ENCODE measurements at regions not wholly inside any gene's neighbourhood (a gene's known extent, or its start where the extent isn't known, plus 50 kb on each side); places are given as distances from the start of the nearest gene placed in this dataset.

GRCh38 chr1:59013928-59014279, 230.1 kb upstream of the JUN start:
- TF ChIP-seq EZH2phosphoT487 (IDR thresholded peaks at IDR 0.05; ENCODE audit: borderline replicate concordance) (no peak), CTCF (conservative IDR thresholded peaks at IDR 0.05; ENCODE audit: low read length) (no peak)
- H3K9ac ChIP-seq (ENCODE audit: low read depth, low read length, poor library complexity, severe bottlenecking) = no peak overlapping the region
- H3K27me3 ChIP-seq (ENCODE audit: insufficient read depth, low read length, poor library complexity, severe bottlenecking) = no peaks in the 10 kb centered on the region

GRCh38 chr1:59014827-59015226, 231.0 kb upstream of the JUN start:
- Histone ChIP-seq H3K4me3 (ENCODE audit: low read length, poor library complexity, severe bottlenecking) (no peak overlapping the region), H4K20me1 (ENCODE audit: insufficient read depth, low read length, poor library complexity, severe bottlenecking) (no peaks in the 10 kb centered on the region), H3K4me1 (ENCODE audit: insufficient read depth, low read length, poor library complexity, severe bottlenecking) (peaks cover 6% of the 10 kb centered on the region), H3K9ac (ENCODE audit: low read depth, low read length, poor library complexity, severe bottlenecking) (no peak overlapping the region), H3K79me2 (ENCODE audit: insufficient read depth, low read length) (no peaks in the 10 kb centered on the region), H2AFZ (ENCODE audit: low read length) (no peak overlapping the region), H3F3A (ENCODE audit: low read depth) (no peaks in the 10 kb centered on the region), H3K36me3 (ENCODE audit: insufficient read depth, low read length) (no peaks in the 10 kb centered on the region), H3K9me2 (replicated peaks; ENCODE audit: low read depth, low read length) (no peaks in the 10 kb centered on the region), H3K27me3 (ENCODE audit: insufficient read depth, low read length, poor library complexity, severe bottlenecking) (no peaks in the 10 kb centered on the region), H3K9me3 (ENCODE audit: insufficient read depth, low read depth, low read length) (no peaks in the 10 kb centered on the region), H3K4me2 (ENCODE audit: low read depth, low read length, poor library complexity, severe bottlenecking) (no peak overlapping the region)
- TF ChIP-seq EZH2phosphoT487 (IDR thresholded peaks at IDR 0.05; ENCODE audit: borderline replicate concordance) = no peak
- no peak for TF ChIP-seq CTCF (conservative IDR thresholded peaks at IDR 0.05; ENCODE audit: low read length)

More at GRCh38 chr1:59013928-59014279, 230.1 kb upstream of the JUN start:
- H3K4me2 ChIP-seq (ENCODE audit: low read depth, low read length, poor library complexity, severe bottlenecking) = no peak overlapping the region
- no peaks in the 10 kb centered on the region for H3K9me2 ChIP-seq (replicated peaks; ENCODE audit: low read depth, low read length)
- no peaks in the 10 kb centered on the region for H4K20me1 ChIP-seq (ENCODE audit: insufficient read depth, low read length, poor library complexity, severe bottlenecking)
- H2AFZ ChIP-seq (ENCODE audit: low read length) = no peak overlapping the region
- no peaks in the 10 kb centered on the region for H3F3A ChIP-seq (ENCODE audit: low read depth)
- H3K9me3 ChIP-seq (ENCODE audit: insufficient read depth, low read depth, low read length) = no peaks in the 10 kb centered on the region
- no peaks in the 10 kb centered on the region for H3K4me1 ChIP-seq (ENCODE audit: insufficient read depth, low read length, poor library complexity, severe bottlenecking)
- no peaks in the 10 kb centered on the region for H3K79me2 ChIP-seq (ENCODE audit: insufficient read depth, low read length)
- H3K36me3 ChIP-seq (ENCODE audit: insufficient read depth, low read length) = no peaks in the 10 kb centered on the region
- no peak overlapping the region for H3K4me3 ChIP-seq (ENCODE audit: low read length, poor library complexity, severe bottlenecking)

- Histone ChIP-seq H3K9ac (ENCODE audit: low read depth, low read length, poor library complexity, severe bottlenecking) (no peak overlapping the region), H3K36me3 (ENCODE audit: insufficient read depth, low read length) (no peaks in the 10 kb centered on the region), H2AFZ (ENCODE audit: low read length) (no peak overlapping the region; the same call in 1 of the 2 replicates), H3K79me2 (ENCODE audit: insufficient read depth, low read length) (no peaks in the 10 kb centered on the region), H4K20me1 (ENCODE audit: insufficient read depth, low read length, poor library complexity, severe bottlenecking) (no peaks in the 10 kb centered on the region), H3K9me2 (replicated peaks; ENCODE audit: low read depth, low read length) (no peaks in the 10 kb centered on the region), H3K9me3 (ENCODE audit: insufficient read depth, low read depth, low read length) (no peaks in the 10 kb centered on the region), H3F3A (ENCODE audit: low read depth) (no peaks in the 10 kb centered on the region), H3K4me1 (ENCODE audit: insufficient read depth, low read length, poor library complexity, severe bottlenecking) (peaks cover 13% of the 10 kb centered on the region), H3K27me3 (ENCODE audit: insufficient read depth, low read length, poor library complexity, severe bottlenecking) (no peaks in the 10 kb centered on the region), H3K4me2 (ENCODE audit: low read depth, low read length, poor library complexity, severe bottlenecking) (no peak overlapping the region), H3K4me3 (ENCODE audit: low read length, poor library complexity, severe bottlenecking) (no peak overlapping the region)
- TF ChIP-seq EZH2phosphoT487 (IDR thresholded peaks at IDR 0.05; ENCODE audit: borderline replicate concordance) (no peak), CTCF (conservative IDR thresholded peaks at IDR 0.05; ENCODE audit: low read length) (no peak)
Measured at GRCh38 chr1:59015708-59016107, 231.9 kb upstream of the JUN start.

Data from Loucy (cell line).